Breast epithelium (tissue), 4 donors: ENCODE measurements at regions not wholly inside any gene's neighbourhood (a gene's known extent, or its start where the extent isn't known, plus 50 kb on each side); places are given as distances from the start of the nearest gene placed in this dataset.

Experiments used
- DNase-seq, 2 donors: peaks; one replicate each; pipeline ENCODE4 v3.0.0-alpha.2; 2019; ENCODE audit warnings: low spot score in 2 of 2
- H3K27ac ChIP-seq, 2 donors: fragments of 200-600 bp; sonication (generic) in 1 of 2; one replicate each; pipeline ENCODE4 v1.5.1; 2016 to 2019; ENCODE audit warnings: mild to moderate bottlenecking in 1 of 2
- H3K27me3 ChIP-seq, 2 donors: fragments of 200-600 bp; sonication (generic) in 1 of 2; one replicate each; pipeline versions ENCODE4 v1.5.1 to v1.6.0; 2017 to 2019; ENCODE audit warnings: control low read depth in 1 of 2, mild to moderate bottlenecking in 1 of 2
- H3K36me3 ChIP-seq: fragments of 200-600 bp; one replicate; pipeline ENCODE4 v1.5.1; 2019
- H3K4me1 ChIP-seq, 2 donors: fragments of 200-600 bp; sonication (generic); one replicate each; pipeline ENCODE4 v1.5.1; 2016 to 2019; ENCODE audit warnings: control low read depth in 1 of 2
- H3K4me3 ChIP-seq, 3 donors: fragments of 200-600 bp; sonication (generic); 1 replicate in 2 of 3; 2 replicates in 1 of 3; pipeline ENCODE4 v1.5.1; 2016 to 2019; ENCODE audit warnings: mild to moderate bottlenecking in 3 of 3, moderate library complexity in 2 of 3
- H3K9me3 ChIP-seq, 2 donors: fragments of 200-600 bp; sonication (generic) in 1 of 2; one replicate each; pipeline ENCODE4 v1.5.1; 2016 to 2019; ENCODE audit warnings: control low read depth in 1 of 2
- CTCF ChIP-seq, 3 donors: fragments of 450-650 bp; IDR thresholded peaks; one replicate each; pipeline ENCODE4 v1.5.1; 2016 to 2017; ENCODE audit warnings: antibody characterized with exemption in 3 of 3, mild to moderate bottlenecking in 3 of 3, moderate library complexity in 3 of 3
- POLR2A ChIP-seq: fragments of 450-650 bp; IDR thresholded peaks from one replicate; pipeline ENCODE4 v1.6.1; 2016; ENCODE audit warnings: antibody characterized with exemption, mild to moderate bottlenecking, moderate library complexity
- POLR2AphosphoS5 ChIP-seq, 3 donors: sonication (generic); formaldehyde crosslinking; IDR thresholded peaks; one replicate each; pipeline ENCODE4 v1.6.1; 2017; ENCODE audit warnings: antibody characterized with exemption in 3 of 3
- intact Hi-C: fragments of 100-400 bp; cut with DNase I; formaldehyde crosslinking; loops from one replicate; pipeline ENCODE4 v1.15.1; 2023; ENCODE audit warnings: low total_unique reads

- Histone ChIP-seq H3K36me3 (no peaks in the 10 kb centered on the region), H3K4me3 (no peak overlapping the region), H3K9me3 (no peaks in the 10 kb centered on the region), H3K27ac (no peak overlapping the region), H3K4me1 (no peaks in the 10 kb centered on the region), H3K27me3 (no peaks in the 10 kb centered on the region)
- TF ChIP-seq CTCF (IDR thresholded peaks at IDR 0.05) (no peak), POLR2AphosphoS5 (IDR thresholded peaks at IDR 0.05) (no peak), POLR2A (no peak)
- DNase-seq: no peak
- intact Hi-C loops: no loop called here
Observed at GRCh38 chr11:129737831-129738230, 77.8 kb upstream of the TMEM45B start.

- H3K9me3 ChIP-seq: no peaks in the 10 kb centered on the region
- TF ChIP-seq POLR2A: no peak
- no peak for TF ChIP-seq CTCF (IDR thresholded peaks at IDR 0.05)
- no peak overlapping the region for H3K27ac ChIP-seq
- no peaks in the 10 kb centered on the region for H3K27me3 ChIP-seq
- no peaks in the 10 kb centered on the region for H3K4me1 ChIP-seq
- no peaks in the 10 kb centered on the region for H3K36me3 ChIP-seq
- intact Hi-C loops: no loop called here
- H3K4me3 ChIP-seq: no peak overlapping the region
- no peak for DNase-seq
Observed at GRCh38 chr11:129738242-129738641, 77.4 kb upstream of the TMEM45B start.

- no peaks in the 10 kb centered on the region for H3K4me1 ChIP-seq
- no peak overlapping the region for H3K27ac ChIP-seq
- no peak for TF ChIP-seq POLR2AphosphoS5 (IDR thresholded peaks at IDR 0.05)
- no peak for TF ChIP-seq POLR2A
- TF ChIP-seq CTCF (IDR thresholded peaks at IDR 0.05): no peak
- intact Hi-C loops: no loop called here
- H3K27me3 ChIP-seq: no peaks in the 10 kb centered on the region
- no peaks in the 10 kb centered on the region for H3K9me3 ChIP-seq
- no peak overlapping the region for H3K4me3 ChIP-seq
- no peaks in the 10 kb centered on the region for H3K36me3 ChIP-seq
- no peak for DNase-seq
Observed at GRCh38 chr11:129739339-129739738, 76.3 kb upstream of the TMEM45B start.

GRCh38 chr11:129740125-129740719, 75.4 kb upstream of the TMEM45B start:
- no peak for DNase-seq
- no peak for TF ChIP-seq POLR2AphosphoS5 (IDR thresholded peaks at IDR 0.05)
- no peak for TF ChIP-seq CTCF (IDR thresholded peaks at IDR 0.05)
- TF ChIP-seq POLR2A: no peak
- intact Hi-C loops: no loop called here

GRCh38 chr11:129743112-129743815, 72.4 kb upstream of the TMEM45B start:
- no peak for TF ChIP-seq POLR2AphosphoS5 (IDR thresholded peaks at IDR 0.05)
- TF ChIP-seq POLR2A: no peak
- TF ChIP-seq CTCF (IDR thresholded peaks at IDR 0.05): no peak
- no peak for DNase-seq
- Histone ChIP-seq H3K36me3 (no peaks in the 10 kb centered on the region), H3K4me3 (no peak overlapping the region), H3K4me1 (no peaks in the 10 kb centered on the region), H3K27me3 (no peaks in the 10 kb centered on the region), H3K27ac (no peak overlapping the region), H3K9me3 (no peaks in the 10 kb centered on the region)
- intact Hi-C loops: no loop called here

More at GRCh38 chr11:129740125-129740719, 75.4 kb upstream of the TMEM45B start:
- Histone ChIP-seq H3K4me3 (no peak overlapping the region), H3K4me1 (no peaks in the 10 kb centered on the region), H3K27me3 (no peaks in the 10 kb centered on the region), H3K9me3 (no peaks in the 10 kb centered on the region), H3K27ac (no peak overlapping the region), H3K36me3 (no peaks in the 10 kb centered on the region)
